ENCODE measurements at regions not wholly inside any gene's neighbourhood (a gene's known extent, or its start where the extent isn't known, plus 50 kb on each side); places are given as distances from the start of the nearest gene placed in this dataset.
"Not testable (repeated sequence)": the region's sequence is repeated elsewhere in the genome, so short reads cannot be mapped to it uniquely, and the experiment has no call there.

DNA sequence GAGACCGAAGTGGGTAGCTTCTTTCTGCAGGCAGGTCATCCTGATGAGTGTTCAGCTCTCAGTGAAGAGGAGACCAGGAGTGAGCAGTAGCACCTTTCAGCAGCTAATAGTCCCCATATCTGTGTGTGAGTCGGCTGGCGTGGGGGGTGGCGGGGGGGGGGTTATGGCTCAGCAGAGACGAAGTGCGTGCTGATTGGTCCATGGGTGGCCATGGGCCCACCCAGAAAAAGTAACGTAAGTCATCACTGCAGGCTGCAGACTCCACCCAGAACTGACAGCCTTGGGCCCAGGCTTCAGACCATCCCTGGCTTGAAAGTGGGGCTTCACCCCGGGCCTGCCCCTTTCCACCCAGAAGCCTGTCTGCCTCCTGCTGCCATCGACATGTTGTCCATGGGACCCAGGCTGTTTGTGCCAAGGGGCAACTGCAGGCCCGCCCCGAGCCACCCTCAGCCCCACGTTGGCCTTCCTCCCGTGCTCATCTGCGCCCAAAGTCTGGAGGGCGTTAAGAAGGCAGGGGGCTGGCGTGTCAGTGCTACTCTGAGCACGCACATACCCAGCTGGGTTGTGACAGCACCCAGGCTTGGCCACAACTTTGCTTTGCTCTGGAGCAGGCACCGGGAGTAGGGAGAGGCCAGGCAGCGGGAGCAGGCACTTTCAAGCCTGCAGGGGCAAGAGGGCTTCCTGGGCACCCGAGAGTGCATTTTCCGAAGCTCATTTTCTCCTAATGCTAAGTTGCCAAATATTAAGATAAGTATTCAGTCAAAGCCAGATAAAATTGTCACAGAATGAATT lies 511.7 kb upstream of the CDIN1 start:
- no peak for DNase-seq (ENCODE audit: low read depth, low spot score)

DNA sequence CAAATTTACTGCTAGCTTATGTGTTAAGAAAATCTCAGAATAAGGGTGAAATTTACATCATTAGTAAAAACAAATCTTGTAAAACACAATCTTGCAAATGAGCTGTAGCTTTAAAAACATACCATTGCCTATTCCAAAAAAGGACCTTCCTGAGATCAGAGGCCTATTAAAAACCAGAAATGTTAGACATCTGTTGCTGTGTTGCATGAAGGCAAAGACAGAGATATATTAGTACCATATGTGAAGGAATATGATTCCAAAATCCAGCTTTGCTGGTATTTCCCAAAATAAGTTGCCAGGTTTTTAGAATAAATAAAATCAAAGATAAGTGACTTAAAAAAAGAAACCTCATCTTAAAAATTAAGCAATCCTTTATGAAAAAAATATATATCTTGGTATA lies 504.1 kb upstream of the CDIN1 start:
- no peak for DNase-seq (ENCODE audit: low read depth, low spot score)

DNA sequence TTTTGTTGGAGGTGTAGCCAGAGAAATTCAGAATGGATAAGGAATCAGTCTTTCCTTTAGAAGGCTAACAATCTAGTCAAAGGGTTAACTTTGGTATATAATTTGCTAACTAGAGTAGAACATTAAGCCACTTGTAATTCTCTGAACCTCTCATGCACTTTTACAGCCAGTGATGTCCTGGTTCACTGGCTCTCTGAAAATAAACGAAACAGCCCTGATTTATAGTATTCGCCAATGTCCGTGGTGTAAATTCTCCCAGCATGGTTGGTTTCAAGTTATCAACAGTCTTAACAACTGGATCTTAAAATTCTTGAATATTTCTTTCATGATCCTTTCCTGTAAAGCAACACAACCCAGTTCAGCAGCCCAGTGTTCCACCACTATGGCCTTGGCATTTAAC lies 500.4 kb upstream of the CDIN1 start:
- DNase-seq (ENCODE audit: low read depth, low spot score) = no peak

DNA sequence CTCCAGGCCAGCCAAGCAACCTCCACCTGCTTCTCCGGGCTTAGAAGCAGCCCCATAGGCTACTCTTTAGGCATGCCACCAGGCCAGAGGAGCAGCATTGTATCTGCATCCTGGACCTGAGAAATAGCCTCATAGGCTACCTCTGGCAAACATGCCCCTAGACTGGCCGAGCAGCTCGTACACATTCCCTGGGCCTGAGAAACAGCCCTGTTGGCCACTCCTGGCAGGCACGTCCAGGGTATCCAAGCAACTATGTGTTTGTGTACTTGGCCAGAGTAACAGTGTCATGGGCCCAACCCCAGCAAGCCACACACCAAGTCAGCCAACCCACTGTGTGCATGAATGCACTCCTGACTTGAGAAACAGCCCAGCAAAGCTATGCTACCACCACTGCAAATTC lies 498.7 kb upstream of the CDIN1 start:
- DNase-seq (ENCODE audit: low read depth, low spot score) = peak; percentile 18

DNA sequence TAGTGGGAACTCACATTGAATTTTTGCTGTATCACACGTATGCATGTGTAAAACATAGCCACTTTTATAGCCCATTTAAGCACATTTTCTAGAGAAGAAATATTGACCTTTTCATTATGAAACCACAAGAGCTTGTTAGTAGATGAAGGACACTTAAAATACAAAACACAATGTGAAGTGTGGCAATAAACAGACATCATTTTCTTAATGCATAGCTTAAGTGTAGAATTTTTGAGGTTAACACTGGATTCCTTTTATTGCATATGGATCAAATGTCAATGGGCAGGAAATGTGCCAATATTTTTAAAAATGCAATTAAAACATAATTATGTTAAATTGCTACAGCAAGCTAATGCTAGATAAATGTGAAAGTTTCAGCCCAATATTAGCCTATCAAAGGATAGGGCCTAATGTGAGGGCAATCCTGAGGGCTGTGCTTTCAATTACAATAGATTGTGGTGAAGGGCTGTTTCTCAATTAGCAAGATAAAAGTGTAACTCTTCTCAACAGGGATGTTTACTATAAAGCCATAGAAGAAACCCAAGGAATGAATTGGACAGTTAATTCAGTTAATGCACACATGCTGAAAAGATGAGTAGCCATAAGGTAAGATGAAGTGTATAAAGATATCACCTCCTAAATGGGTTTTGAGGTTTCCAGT lies 489.0 kb upstream of the CDIN1 start:
- no peak for DNase-seq (ENCODE audit: low read depth, low spot score)

DNA sequence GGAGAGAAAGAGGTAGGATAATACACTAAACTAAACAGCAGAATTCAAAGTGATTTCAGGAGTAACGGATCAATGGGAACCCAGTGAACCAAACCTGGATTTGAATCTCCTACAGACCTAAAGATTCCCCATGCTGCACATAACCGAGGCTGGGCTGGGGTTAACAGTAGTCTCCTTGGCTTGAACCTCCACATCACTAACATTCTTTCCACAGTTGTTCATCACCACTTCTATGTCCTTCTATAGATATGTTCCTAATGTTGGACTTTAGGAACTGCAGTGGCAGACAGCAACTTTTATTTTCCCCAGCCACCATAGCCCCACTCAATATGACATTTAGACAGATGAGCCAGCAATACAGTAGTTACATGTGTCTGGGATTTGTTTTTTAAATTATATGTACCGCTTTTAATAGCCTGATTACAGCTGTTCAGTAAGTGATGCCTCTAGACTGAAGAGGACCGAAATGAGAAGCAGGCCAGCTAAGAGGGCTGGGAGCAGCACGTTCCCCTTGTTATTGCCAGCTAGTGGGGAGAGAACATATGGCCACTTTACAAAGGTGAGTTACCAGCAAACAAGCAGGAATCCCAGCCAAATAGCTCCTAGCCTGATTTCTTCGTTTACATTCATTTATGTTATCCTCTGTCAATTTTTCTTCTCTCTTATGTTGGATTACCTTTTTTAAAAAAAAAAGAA lies 472.6 kb upstream of the CDIN1 start:
- peak; percentile 23 for DNase-seq (ENCODE audit: low read depth, low spot score)

DNA sequence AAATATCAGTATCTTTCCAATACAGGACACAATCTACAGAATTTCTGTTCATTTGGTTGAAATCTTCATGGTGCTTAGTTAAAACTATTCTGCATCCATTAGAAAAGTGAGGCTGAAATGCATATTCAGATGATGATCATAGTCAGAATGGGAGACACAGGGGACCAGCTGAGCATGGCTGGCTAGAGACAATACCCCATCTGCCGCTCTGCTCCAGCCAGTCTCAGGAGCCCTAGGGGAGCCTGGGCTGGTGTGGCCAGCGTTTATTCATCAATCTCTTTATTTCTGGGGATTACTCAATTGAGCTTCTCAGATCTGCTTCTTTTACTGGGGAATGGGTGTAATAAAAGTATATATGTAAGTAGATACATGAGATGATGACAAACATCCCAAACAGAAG lies 470.9 kb upstream of the CDIN1 start:
- DNase-seq (ENCODE audit: low read depth, low spot score) = no peak

DNA sequence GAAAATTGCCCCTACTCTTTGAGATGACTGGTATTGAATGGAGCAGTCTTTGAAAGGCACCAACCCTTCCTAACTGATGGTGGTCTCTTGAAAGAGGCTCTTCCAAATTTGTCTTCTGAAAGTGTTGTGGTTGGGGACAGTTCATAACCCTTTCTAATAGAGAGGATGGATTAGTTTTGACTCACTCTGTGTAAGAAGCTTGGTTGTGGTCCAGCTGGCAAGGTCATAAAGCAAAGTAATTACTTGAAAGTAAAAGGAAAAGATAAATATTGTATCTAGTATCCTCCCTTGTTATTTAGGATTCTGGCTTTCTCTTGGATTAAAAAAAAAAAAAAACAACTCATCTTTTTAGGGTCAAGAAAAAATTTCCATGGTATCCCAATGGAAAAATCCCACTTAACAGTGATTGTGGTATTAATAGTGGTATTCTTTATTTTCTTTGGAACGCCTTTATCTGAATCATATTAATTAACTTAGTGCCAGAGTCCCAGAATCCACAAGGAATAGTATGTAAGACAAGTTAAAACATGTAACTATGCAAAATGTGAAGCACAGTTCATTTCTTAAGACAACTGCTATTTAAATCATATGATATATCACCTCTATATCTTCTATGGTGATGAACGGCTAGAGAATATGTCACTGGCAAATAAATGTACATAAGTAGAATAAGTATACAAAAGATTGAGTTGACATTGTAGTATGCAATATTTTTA lies 469.3 kb upstream of the CDIN1 start:
- DNase-seq (ENCODE audit: low read depth, low spot score) = peak; percentile 64

DNA sequence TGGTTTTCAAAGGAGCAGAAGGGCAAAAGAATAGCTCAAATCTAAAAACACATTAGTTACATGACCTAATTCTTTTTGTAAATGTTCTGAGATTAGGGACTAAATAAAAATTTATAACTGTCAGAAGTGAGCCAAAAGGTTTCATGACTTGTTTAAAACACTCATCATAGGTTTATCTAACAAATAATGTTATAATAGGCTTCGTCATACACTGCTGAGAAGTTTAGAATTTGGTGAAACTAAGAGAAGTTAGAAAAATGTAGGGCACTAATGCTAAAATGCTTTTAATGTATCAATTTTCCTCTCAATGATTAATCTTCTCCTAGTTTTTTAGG lies 468.8 kb upstream of the CDIN1 start:
- no peak for DNase-seq (ENCODE audit: low read depth, low spot score)

DNA sequence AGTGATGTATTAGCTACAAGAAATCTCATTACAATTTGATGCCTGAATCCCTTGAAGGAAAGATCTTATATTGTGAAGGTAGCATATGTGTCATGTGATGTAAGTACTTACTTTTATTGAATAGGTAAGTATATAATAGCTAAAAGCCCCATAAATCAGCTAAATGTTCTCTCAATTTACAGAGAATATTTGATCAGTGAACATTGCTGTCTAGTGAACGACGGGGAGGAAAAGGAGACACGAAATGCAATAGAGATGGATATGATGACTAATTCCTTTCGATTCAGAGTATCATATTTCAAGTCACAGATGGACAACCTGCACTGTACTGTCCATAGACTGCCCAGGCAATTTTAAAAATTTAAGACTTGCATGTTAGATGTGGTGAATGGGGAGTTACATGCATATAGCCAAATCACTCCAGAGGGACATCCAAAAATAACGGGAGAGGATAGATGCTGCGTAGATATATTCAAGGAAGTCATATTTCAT lies 462.1 kb upstream of the CDIN1 start:
- no peak for DNase-seq (ENCODE audit: low read depth, low spot score)

DNA sequence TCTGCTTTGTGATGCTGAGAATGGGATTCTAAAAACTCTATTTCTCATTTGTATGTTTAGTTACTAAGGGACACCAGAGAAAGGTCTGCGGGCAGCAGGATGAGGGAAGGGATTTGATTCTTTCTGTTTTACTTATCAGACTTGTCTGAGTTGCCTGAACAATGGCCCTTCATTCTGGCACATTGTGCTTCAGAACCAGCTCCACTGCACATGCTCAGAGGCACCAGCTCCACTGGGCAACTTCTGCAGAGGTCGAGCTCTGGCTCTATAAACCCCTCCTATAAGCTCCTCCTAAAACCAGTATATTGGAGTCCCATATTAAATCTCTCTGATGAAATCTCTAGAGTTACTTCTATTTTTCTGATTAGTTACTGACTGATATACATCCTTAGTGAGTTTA lies 453.2 kb upstream of the CDIN1 start:
- no peak for DNase-seq (ENCODE audit: low read depth, low spot score)

DNA sequence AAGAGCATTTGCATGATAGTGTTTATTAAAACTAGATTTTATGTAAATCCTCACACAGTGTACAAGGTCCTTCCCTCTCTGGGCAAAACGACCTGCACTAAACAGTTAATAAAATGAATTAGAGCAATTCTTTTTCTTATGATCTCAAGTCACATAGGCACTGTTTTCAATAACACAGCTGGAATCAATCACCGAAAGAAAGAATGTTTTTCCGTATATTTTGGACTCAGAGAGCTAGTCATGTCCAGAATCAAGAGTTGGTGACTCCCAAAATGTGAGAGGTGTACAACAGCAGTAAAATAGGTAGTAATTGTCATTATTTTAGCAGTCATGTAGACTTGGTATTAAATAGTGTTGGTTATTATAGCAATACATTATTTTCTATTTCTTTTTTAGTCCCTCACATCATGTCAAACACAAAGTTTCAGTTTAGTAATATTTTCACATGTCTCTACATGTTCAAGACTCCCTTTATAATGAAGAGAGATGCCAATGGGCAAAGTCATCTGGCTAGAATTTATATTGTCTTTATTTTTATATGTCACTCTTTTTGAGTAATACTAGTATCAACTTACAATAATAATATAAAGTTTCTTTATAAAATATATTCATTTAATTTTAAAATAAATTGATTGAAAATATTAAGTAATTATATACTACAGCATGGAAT lies 448.6 kb upstream of the CDIN1 start:
- DNase-seq (ENCODE audit: low read depth, low spot score) = no peak

DNA sequence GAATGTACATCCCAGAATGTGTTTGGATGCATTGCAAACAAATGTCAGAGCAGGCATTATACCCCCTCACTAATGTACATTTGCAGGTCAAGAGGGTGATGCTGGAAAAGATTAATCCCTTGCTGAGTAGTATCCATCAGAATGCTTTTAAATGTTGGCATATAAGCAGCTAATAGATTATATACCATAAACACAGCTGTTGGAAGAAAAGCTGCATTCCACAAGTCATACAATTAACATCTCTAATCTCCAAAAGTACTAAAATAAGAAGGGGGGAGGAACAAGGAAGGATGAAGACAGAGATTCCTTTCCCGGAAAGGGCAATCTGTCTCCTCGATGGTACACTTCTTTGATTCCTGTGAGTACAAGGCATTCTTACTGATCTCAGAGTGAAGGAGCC lies 445.7 kb upstream of the CDIN1 start:
- no peak for DNase-seq (ENCODE audit: low read depth, low spot score)

DNA sequence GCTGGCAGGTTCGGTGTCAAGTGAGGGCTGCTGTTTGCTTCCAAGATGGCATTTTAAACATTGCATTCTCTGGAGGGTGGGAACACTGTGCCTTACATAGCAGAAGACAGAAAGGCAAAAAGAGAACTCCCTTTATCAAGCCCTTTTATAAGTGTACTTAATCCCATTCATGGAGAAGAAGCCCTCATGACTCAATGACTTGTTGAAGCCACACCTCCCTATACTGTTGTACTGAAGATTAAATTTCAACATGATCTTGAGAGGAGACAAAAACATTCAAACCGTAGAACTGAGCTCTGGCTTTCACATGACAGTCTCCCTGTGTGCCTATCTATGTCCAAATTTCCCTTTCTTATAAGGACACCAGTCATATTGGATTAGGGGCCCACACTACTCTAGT lies 443.4 kb upstream of the CDIN1 start:
- DNase-seq (ENCODE audit: low read depth, low spot score) = no peak

DNA sequence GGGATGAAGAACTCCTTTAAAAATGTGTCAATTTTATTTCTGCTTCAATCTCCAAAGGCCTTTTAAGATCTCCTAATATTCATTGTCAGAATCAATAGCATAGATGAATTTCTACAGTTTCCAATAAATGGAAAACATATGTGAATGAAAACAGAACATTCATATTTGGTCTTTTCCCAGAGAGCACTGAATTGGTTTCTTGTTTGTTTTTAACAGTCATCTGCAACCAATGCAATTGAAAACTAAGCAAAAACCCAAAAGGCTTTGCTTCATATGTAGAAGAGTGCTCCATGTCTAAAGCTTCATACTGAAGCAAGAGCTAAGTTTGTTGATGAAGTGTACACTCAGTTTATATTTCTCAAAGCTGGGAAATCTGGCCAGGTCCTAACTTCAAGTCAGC lies 426.5 kb upstream of the CDIN1 start:
- DNase-seq (ENCODE audit: low read depth, low spot score) = no peak

DNA sequence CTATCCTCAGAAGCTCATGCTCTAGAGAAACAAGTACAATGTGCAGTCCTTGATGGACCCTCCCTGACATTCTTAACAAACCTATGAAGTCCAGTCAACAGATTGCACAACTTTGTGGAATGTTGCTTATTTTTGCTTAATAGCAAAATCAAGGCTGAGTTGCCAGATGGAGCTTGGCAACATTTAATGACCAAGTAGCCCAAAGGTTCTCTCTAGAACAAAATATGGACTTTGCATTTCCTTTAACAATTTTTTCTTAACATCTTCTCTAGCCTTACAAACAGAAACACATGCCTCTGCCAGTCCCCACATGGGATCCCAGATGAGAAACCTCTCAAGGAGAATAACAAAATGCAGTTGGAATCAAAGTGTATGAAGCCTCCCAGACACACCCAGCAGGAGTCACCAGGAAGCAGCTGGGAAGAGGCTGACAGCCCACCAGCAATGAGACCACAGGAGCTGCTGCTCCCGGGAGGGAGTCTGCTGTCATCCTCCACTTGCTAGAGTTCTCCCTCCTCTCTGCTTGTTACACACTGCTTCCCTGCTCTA lies 422.5 kb upstream of the CDIN1 start:
- peak; percentile 49 for DNase-seq (ENCODE audit: low read depth, low spot score)

DNA sequence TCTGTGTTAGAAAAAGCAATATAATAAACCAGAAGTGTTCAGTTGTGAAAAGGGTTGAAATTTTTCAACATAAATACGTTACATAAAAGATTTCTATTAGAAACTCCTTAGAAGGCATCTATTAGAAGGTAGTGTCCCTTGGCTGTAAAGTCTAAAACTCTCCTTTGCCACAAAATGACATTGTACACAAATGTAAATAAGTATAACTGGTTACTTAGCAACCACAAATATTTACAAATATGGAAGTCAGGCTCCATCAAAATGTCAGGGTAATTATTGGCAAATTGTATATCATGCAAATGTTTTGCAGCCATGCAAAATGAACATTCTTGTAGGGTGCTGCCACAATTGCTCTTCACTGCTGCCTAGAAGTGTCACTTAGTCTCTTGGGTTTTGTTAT lies 419.1 kb upstream of the CDIN1 start:
- DNase-seq (ENCODE audit: low read depth, low spot score) = no peak

DNA sequence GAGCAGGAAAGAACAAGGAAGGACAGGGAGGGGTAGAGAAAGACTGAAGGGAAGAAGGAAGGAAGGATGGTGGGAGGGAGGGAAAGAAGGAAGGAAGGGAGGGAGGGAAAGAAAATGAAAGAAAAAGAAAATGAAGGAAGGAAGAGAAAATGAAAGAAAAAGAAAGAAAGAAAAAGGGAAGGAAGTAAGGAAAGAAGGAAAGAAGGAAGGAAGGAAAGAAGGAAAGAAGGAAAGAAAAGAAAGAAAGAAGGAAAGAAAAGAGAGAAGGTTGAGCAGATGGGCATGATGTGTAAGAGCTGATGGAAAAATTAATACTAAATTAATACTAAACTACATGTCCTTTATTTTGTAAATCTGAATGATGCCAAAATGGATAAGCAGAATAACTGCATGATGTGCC lies 418.3 kb upstream of the CDIN1 start:
- no peak for DNase-seq (ENCODE audit: low read depth, low spot score)

DNA sequence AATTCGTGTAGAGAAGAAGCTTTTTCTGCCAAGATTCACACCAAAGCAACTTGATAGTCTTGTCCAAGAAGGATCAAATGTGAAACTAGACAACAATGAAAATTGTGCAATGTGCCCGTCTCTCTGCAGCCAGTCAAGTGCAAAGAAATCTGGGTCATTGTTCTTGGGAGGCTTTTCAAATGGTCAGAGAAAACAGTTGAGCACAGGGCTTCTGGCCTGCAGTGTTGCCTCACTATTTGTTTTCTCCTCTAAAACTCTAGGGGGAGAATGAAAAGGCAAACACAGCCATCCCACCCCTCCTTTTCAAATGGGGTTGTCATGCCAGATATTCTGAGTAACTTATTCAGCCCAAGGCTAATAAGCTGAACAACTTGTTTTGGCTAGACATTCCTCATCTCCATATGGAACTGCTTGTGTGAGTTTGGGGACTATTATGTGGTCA lies 417.6 kb upstream of the CDIN1 start:
- peak; percentile 67 for DNase-seq (ENCODE audit: low read depth, low spot score)

DNA sequence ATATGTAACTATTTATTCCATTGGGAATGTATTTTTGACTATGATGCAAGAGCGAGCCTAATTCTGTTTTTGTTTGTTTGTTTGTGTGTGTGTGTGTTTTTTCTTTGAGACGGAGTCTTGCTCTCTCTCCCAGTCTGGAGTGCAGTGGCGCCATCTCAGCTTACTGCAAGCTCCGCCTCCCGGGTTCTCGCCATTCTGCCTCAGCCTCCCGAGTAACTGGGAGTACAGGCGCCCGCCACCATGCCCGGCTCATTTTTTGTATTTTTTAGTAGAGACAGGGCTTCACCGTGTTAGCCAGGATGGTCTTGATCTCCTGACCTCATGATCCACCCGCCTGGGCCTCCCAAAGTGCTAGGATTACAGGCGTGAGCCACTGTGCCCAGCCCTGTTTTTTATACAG lies 415.4 kb upstream of the CDIN1 start:
- not testable (repeated sequence) for DNase-seq (ENCODE audit: low read depth, low spot score)

DNA sequence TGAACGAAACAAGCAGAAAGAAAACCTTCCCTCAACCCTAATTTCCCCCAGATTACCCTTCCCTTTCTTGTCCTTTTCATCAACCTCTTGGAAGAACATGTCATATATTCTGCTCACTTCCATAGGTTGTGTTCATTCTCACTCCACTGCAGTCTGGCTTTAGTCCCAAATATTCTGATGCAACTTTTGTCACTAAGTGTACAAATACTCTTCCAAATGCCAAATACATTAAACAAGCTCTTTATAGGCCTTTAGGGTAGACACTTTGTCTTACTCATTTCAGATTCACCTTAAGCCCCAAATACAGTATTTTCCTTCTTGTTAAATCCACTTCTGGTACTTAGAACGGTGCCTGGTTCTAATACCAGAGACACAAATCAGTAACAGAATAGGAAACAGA lies 406.5 kb upstream of the CDIN1 start:
- DNase-seq (ENCODE audit: low read depth, low spot score) = no peak

Measured in astrocyte of the hippocampus (primary cell).